ENCODE measurements at regions not wholly inside any gene's neighbourhood (a gene's known extent, or its start where the extent isn't known, plus 50 kb on each side); places are given as distances from the start of the nearest gene placed in this dataset.

GRCh38 chr2:226643030-226643945, 156.3 kb downstream of the IRS1 start:
- no peaks in the 10 kb centered on the region for H3K79me1 ChIP-seq (ENCODE audit: insufficient read depth, low read depth, low read length, poor library complexity, severe bottlenecking)
- Mint-ChIP-seq H3K36me3 (ENCODE audit: insufficient read depth in 1 of 3, low read depth in 3 of 3) (peaks cover 0 to 12% (median 5%) of the 10 kb centered on the region in 3 experiments; a peak in 4 of 7 replicates), H3K27me3 (ENCODE audit: low read depth) (no peaks in the 10 kb centered on the region; the same call in 1 of the 2 replicates), H3K9me3 (peaks cover 9 to 16% of the 10 kb centered on the region in 2 experiments), H3K27ac (0 out of 7 replicates have a peak overlapping the region, but pooled peaks of 1 of the 3 experiments have one; percentile 32), H3K4me3 (no peak overlapping the region), H3K4me1 (peaks cover 5% of the 10 kb centered on the region in 2 experiments)
- H3K4me2 ChIP-seq (ENCODE audit: insufficient read depth, insufficient read length, low read length), result no peak overlapping the region
- TF ChIP-seq, protein P1, sequence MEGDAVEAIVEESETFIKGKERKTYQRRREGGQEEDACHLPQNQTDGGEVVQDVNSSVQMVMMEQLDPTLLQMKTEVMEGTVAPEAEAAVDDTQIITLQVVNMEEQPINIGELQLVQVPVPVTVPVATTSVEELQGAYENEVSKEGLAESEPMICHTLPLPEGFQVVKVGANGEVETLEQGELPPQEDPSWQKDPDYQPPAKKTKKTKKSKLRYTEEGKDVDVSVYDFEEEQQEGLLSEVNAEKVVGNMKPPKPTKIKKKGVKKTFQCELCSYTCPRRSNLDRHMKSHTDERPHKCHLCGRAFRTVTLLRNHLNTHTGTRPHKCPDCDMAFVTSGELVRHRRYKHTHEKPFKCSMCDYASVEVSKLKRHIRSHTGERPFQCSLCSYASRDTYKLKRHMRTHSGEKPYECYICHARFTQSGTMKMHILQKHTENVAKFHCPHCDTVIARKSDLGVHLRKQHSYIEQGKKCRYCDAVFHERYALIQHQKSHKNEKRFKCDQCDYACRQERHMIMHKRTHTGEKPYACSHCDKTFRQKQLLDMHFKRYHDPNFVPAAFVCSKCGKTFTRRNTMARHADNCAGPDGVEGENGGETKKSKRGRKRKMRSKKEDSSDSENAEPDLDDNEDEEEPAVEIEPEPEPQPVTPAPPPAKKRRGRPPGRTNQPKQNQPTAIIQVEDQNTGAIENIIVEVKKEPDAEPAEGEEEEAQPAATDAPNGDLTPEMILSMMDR (conservative IDR thresholded peaks at IDR 0.05), result no peak
- no CpG with 5 or more reads among the region's 6 CpGs for WGBS (ENCODE audit: extremely low coverage, insufficient read length, low lambda C conversion rate)
- DNase-seq, result no peak
- no peak overlapping the region for H3K14ac ChIP-seq (ENCODE audit: insufficient read depth, low read length)
- no peak overlapping the region for H2BK120ac ChIP-seq (ENCODE audit: low read depth, low read length, poor library complexity, severe bottlenecking)
- no peak overlapping the region for H2AK5ac ChIP-seq (ENCODE audit: insufficient read length, low read length)
- no peak overlapping the region for H3K4ac ChIP-seq (ENCODE audit: low read depth, low read length)
- no peak overlapping the region for H3K9ac ChIP-seq (ENCODE audit: extremely low read depth, insufficient read length, low read length)
- no peak overlapping the region for H4K91ac ChIP-seq (ENCODE audit: insufficient read length, low read depth, low read length)
- H3K18ac ChIP-seq (ENCODE audit: insufficient read length, low read depth, low read length), result peak overlapping the region; percentile 35
- no peaks in the 10 kb centered on the region for H3K9me3 ChIP-seq (ENCODE audit: control insufficient read depth, low read depth, low read length)
- peak overlapping the region; percentile 35 for H4K8ac ChIP-seq (replicated peaks; ENCODE audit: insufficient read length, low read depth, low read length)
- H3K23me2 ChIP-seq (ENCODE audit: insufficient read length, low read depth, low read length, poor library complexity, severe bottlenecking), result no peaks in the 10 kb centered on the region
- no peak overlapping the region for H3K23ac ChIP-seq (ENCODE audit: insufficient read length, low read depth, low read length)
- H2AFZ ChIP-seq (ENCODE audit: low read length), result no peak overlapping the region
- H3T11ph ChIP-seq (ENCODE audit: low read length), result no peak overlapping the region
- no peaks in the 10 kb centered on the region for H4K20me1 ChIP-seq (ENCODE audit: control insufficient read depth, insufficient read depth, insufficient read length)
- no peak overlapping the region for H3K27ac ChIP-seq (ENCODE audit: insufficient read length, low read depth, low read length)
- H4K5ac ChIP-seq (ENCODE audit: insufficient read length, low read depth, low read length), result no peak overlapping the region
- no peak overlapping the region for H2BK5ac ChIP-seq (ENCODE audit: insufficient read length, low read length)
- no peak overlapping the region for H2BK15ac ChIP-seq (ENCODE audit: low read depth, low read length)
- no peak overlapping the region for H3K56ac ChIP-seq (ENCODE audit: insufficient read length, low read depth, low read length)
- H2BK20ac ChIP-seq (ENCODE audit: low read depth, low read length, poor library complexity, severe bottlenecking), result no peak overlapping the region
- no peaks in the 10 kb centered on the region for H3K4me1 ChIP-seq (ENCODE audit: insufficient read depth, low read length)
- no peaks in the 10 kb centered on the region for H3K79me2 ChIP-seq (ENCODE audit: insufficient read depth, low read length)
- H2BK12ac ChIP-seq (ENCODE audit: insufficient read length, low read depth, low read length), result no peak overlapping the region
- no peaks in the 10 kb centered on the region for H3K27me3 ChIP-seq (ENCODE audit: insufficient read depth, low read length)

All from H9 (cell line).